Erythroblast (primary cell): ENCODE measurements at regions not wholly inside any gene's neighbourhood (a gene's known extent, or its start where the extent isn't known, plus 50 kb on each side); places are given as distances from the start of the nearest gene placed in this dataset.
"Not testable (repeated sequence)": the region's sequence is repeated elsewhere in the genome, so short reads cannot be mapped to it uniquely, and the experiment has no call there.

Source experiments
- DNase-seq, 2 experiments: peaks; one replicate each; lab custom pipeline; 2025; lab: John Stamatoyannopoulos, UW
- GATA1 ChIP-seq: IDR thresholded peaks from 2 replicates; pipeline ENCODE4 v1.6.1; 2011; ENCODE audit warnings: low read depth, mild to moderate bottlenecking, control low read depth, low read length, moderate library complexity
- POLR2A ChIP-seq: IDR thresholded peaks from 2 replicates; pipeline ENCODE4 v1.6.1; 2011; ENCODE audit warnings: mild to moderate bottlenecking, low read length

GRCh38 chr16:86349338-86349900 is 160.9 kb upstream of the FOXF1 start:
- TF ChIP-seq GATA1 (no peak), POLR2A (no peak)
- no peak for DNase-seq

GRCh38 chr16:86350289-86350688 is 160.0 kb upstream of the FOXF1 start:
- DNase-seq: no peak
- TF ChIP-seq POLR2A (no peak), GATA1 (no peak)

- TF ChIP-seq POLR2A (no peak), GATA1 (no peak)
- no peak for DNase-seq
Measured at GRCh38 chr16:86351041-86351784, 159.1 kb upstream of the FOXF1 start.

GRCh38 chr16:86351785-86352139 is 158.6 kb upstream of the FOXF1 start:
- DNase-seq: not testable (repeated sequence)

- DNase-seq: no peak
- no peak for TF ChIP-seq POLR2A
Measured at GRCh38 chr16:86353148-86353547, 157.2 kb upstream of the FOXF1 start.

- no peak for DNase-seq
- no peak for TF ChIP-seq GATA1
- TF ChIP-seq POLR2A: no peak
Measured at GRCh38 chr16:86353948-86354347, 156.4 kb upstream of the FOXF1 start.

- DNase-seq: no peak
- TF ChIP-seq POLR2A: no peak
Measured at GRCh38 chr16:86354641-86355513, 155.4 kb upstream of the FOXF1 start.

- DNase-seq: no peak
Measured at GRCh38 chr16:86355531-86355930, 154.8 kb upstream of the FOXF1 start.

GRCh38 chr16:86355951-86356350 is 154.4 kb upstream of the FOXF1 start:
- DNase-seq: no peak
- TF ChIP-seq GATA1: no peak
- TF ChIP-seq POLR2A: no peak

More at GRCh38 chr16:86355531-86355930, 154.8 kb upstream of the FOXF1 start:
- TF ChIP-seq POLR2A (no peak), GATA1 (no peak)

GRCh38 chr16:86356804-86357203 is 153.5 kb upstream of the FOXF1 start:
- TF ChIP-seq GATA1: no peak
- TF ChIP-seq POLR2A: no peak
- no peak for DNase-seq

- DNase-seq: no peak
- TF ChIP-seq POLR2A (no peak), GATA1 (no peak)
Measured at GRCh38 chr16:86357303-86357702, 153.0 kb upstream of the FOXF1 start.

- DNase-seq: no peak
- TF ChIP-seq GATA1 (no peak), POLR2A (no peak)
Measured at GRCh38 chr16:86357950-86358349, 152.4 kb upstream of the FOXF1 start.

GRCh38 chr16:86359571-86359970 is 150.8 kb upstream of the FOXF1 start:
- no peak for TF ChIP-seq POLR2A
- TF ChIP-seq GATA1: no peak
- DNase-seq: no peak

GRCh38 chr16:86362155-86362849 is 148.0 kb upstream of the FOXF1 start:
- DNase-seq: no peak
- TF ChIP-seq POLR2A (no peak), GATA1 (no peak)
